ENCODE measurements at regions not wholly inside any gene's neighbourhood (a gene's known extent, or its start where the extent isn't known, plus 50 kb on each side); places are given as distances from the start of the nearest gene placed in this dataset.

GRCh38 chrX:15909605-15910004 lies 55.0 kb upstream of the AP1S2 start:
- Histone ChIP-seq H3K36me3 (ENCODE audit: control insufficient read depth, insufficient read depth, low read length) (no peaks in the 10 kb centered on the region), H3K4me1 (ENCODE audit: control insufficient read depth, insufficient read depth, low read length) (no peaks in the 10 kb centered on the region), H3K9me3 (ENCODE audit: control insufficient read depth, insufficient read depth, low read depth, low read length) (no peaks in the 10 kb centered on the region), H3K27ac (ENCODE audit: low read length) (no peak overlapping the region), H3K4me3 (ENCODE audit: low read depth in 2 of 2, low read length in 2 of 2) (no peak overlapping the region), H3K27me3 (ENCODE audit: control insufficient read depth, insufficient read depth, low read length) (no peaks in the 10 kb centered on the region)
- in situ Hi-C loops (cut with HindIII; ENCODE audit: low pct_unique_long_range_greater_than_20kb, low sequenced_read_pairs) (no loop called here), intact Hi-C loops (cut with micrococcal nuclease; ENCODE audit: unreplicated experiment) (no loop called here)
- BruUV-seq (replicated peaks), result no TSS peak
- ATAC-seq, result no peak
- CTCF ChIA-PET, result no interaction called here
- POLR2A ChIA-PET, result no interaction called here
- TF ChIP-seq SIN3A (IDR thresholded peaks at IDR 0.05; ENCODE audit: borderline replicate concordance, insufficient read depth, low read depth, low read length) (no peak), TCF7L2 (IDR thresholded peaks at IDR 0.05; ENCODE audit: low read depth, low read length) (no peak), CTCF (IDR thresholded peaks at IDR 0.05) (no peak), REST (IDR thresholded peaks at IDR 0.05; ENCODE audit: insufficient read depth in 1 of 2, low read depth in 2 of 2, low read length in 1 of 2) (no peak), POLR2AphosphoS5 (IDR thresholded peaks at IDR 0.05; ENCODE audit: low read depth, low read length) (no peak)
- no peak for DNase-seq (ENCODE audit: low read depth, low spot score)

- ATAC-seq, result no peak
- Histone ChIP-seq H3K27me3 (ENCODE audit: control insufficient read depth, insufficient read depth, low read length) (no peaks in the 10 kb centered on the region), H3K4me1 (ENCODE audit: control insufficient read depth, insufficient read depth, low read length) (no peaks in the 10 kb centered on the region), H3K36me3 (ENCODE audit: control insufficient read depth, insufficient read depth, low read length) (no peaks in the 10 kb centered on the region), H3K4me3 (ENCODE audit: low read depth in 2 of 2, low read length in 2 of 2) (no peak overlapping the region), H3K9me3 (ENCODE audit: control insufficient read depth, insufficient read depth, low read depth, low read length) (no peaks in the 10 kb centered on the region), H3K27ac (ENCODE audit: low read length) (no peak overlapping the region)
- ChIA-PET CTCF (no interaction called here), POLR2A (no interaction called here)
- intact Hi-C loops (cut with micrococcal nuclease; ENCODE audit: unreplicated experiment) (no loop called here), in situ Hi-C loops (cut with HindIII; ENCODE audit: low pct_unique_long_range_greater_than_20kb, low sequenced_read_pairs) (no loop called here)
- no peak for DNase-seq (ENCODE audit: low read depth, low spot score)
- BruUV-seq (replicated peaks), result no TSS peak
- TF ChIP-seq CTCF (IDR thresholded peaks at IDR 0.05), result no peak
- no peak for TF ChIP-seq TCF7L2 (IDR thresholded peaks at IDR 0.05; ENCODE audit: low read depth, low read length)
- TF ChIP-seq POLR2AphosphoS5 (IDR thresholded peaks at IDR 0.05; ENCODE audit: low read depth, low read length), result no peak
These were observed 54.1 kb upstream of the AP1S2 start for GRCh38 chrX:15908603-15909290.

All from Panc1 (cell line).